HepG2 (cell line): ENCODE measurements at regions not wholly inside any gene's neighbourhood (a gene's known extent, or its start where the extent isn't known, plus 50 kb on each side); places are given as distances from the start of the nearest gene placed in this dataset.
A peak's percentile ranks its signal among the peaks of the same experiment; 100 is the strongest.

Experiments
- ATAC-seq: fragments of 200-7000 bp; cut with Tn5 transposase; 3 replicates; pipeline ENCODE4 v1.9.1; 2020; ENCODE audit warnings: mild to moderate bottlenecking, moderate library complexity
- BruUV-seq: library from RNA; stranded (reverse); fragments of 400-500 nt; replicated peaks from 2 replicates; lab custom pipeline; 2021; lab: Mats Ljungman, UMichigan
- CTCF ChIA-PET: fragments of 300-600 bp; formaldehyde crosslinking; extraction: SDS; loops from one replicate; lab custom pipeline; 2021; ENCODE audit warnings: low total read pairs, inconsistent platforms, low intra/inter-chr PET ratio; lab: Yijun Ruan, JAX
- POLR2A ChIA-PET: fragments of 350-600 bp; sonication (Branson Sonifier 250); formaldehyde crosslinking; loops from one replicate; lab custom pipeline; 2020; ENCODE audit warnings: antibody characterized with exemption, inconsistent platforms; lab: Yijun Ruan, JAX
- DNase-seq: peaks from one replicate; pipeline ENCODE4 v3.0.0-alpha.2; 2015; ENCODE audit warnings: low spot score
- FAIRE-seq: peaks from 3 replicates; lab custom pipeline; 2011; peaks lifted over from hg19 to GRCh38; lab: Jason Lieb, UNC
- H2AFZ ChIP-seq: one replicate; pipeline ENCODE4 v1.6.1; 2011; ENCODE audit warnings: low read length, inconsistent platforms
- H3K27ac ChIP-seq: fragments of 300-600 bp; 3 replicates; pipeline ENCODE4 v1.8.0; 2011; ENCODE audit warnings: mixed run types, mild to moderate bottlenecking, mixed read lengths, low read length, inconsistent platforms; ENCODE audit not compliant: insufficient read depth; ENCODE audit errors: extremely low read length
- H3K27me3 ChIP-seq, 2 experiments: fragments of 200-600 bp in 1 of 2; 2 replicates in 1 of 2; 3 replicates in 1 of 2; pipeline versions ENCODE4 v1.6.0 to v1.8.0; 2011; ENCODE audit warnings: low read length in 2 of 2, mild to moderate bottlenecking in 2 of 2, moderate library complexity in 2 of 2, inconsistent platforms in 1 of 2; ENCODE audit not compliant: insufficient read depth in 2 of 2, control insufficient read depth in 1 of 2
- H3K36me3 ChIP-seq, 2 experiments: fragments of 200-600 bp in 1 of 2; replicated peaks in 1 of 2; 2 replicates in 1 of 2; 3 replicates in 1 of 2; pipeline versions ENCODE4 v1.5.1 to v1.8.0; 2011; ENCODE audit warnings: low read length in 2 of 2, inconsistent platforms in 1 of 2; ENCODE audit not compliant: insufficient read depth in 2 of 2, control insufficient read depth in 1 of 2
- H3K4me1 ChIP-seq: 2 replicates; pipeline ENCODE4 v1.5.1; 2012; ENCODE audit warnings: low read length, inconsistent platforms; ENCODE audit not compliant: insufficient read depth
- H3K4me2 ChIP-seq: 2 replicates; pipeline ENCODE4 v1.6.0; 2011; ENCODE audit warnings: low read depth, low read length, inconsistent platforms
- H3K4me3 ChIP-seq, 3 experiments: fragments of 200-600 bp in 1 of 3; sonication (generic), shearing (Covaris generic) in 1 of 3; replicated peaks in 1 of 3; 2 replicates each; pipeline ENCODE4 v1.5.1; 2011 to 2016; ENCODE audit warnings: low read length in 3 of 3, inconsistent platforms in 2 of 3, low read depth in 2 of 3, mild to moderate bottlenecking in 2 of 3, control low read depth in 1 of 3, mixed read lengths in 1 of 3; ENCODE audit not compliant: insufficient read depth in 1 of 3
- H3K79me2 ChIP-seq: one replicate; pipeline ENCODE4 v1.6.1; 2011; ENCODE audit warnings: low read length, inconsistent platforms; ENCODE audit not compliant: insufficient read depth
- H3K9ac ChIP-seq: 2 replicates; pipeline ENCODE4 v1.6.0; 2011; ENCODE audit warnings: mild to moderate bottlenecking, low read depth, low read length, inconsistent platforms; ENCODE audit not compliant: insufficient read depth
- H3K9me3 ChIP-seq: 2 replicates; pipeline ENCODE4 v1.5.1; 2012; ENCODE audit warnings: mild to moderate bottlenecking, low read length
- H4K20me1 ChIP-seq: 2 replicates; pipeline ENCODE4 v1.6.0; 2011; ENCODE audit warnings: inconsistent platforms, mild to moderate bottlenecking, low read length, moderate library complexity; ENCODE audit not compliant: insufficient read depth
- ATM ChIP-seq: fragments of 450-650 bp; IDR thresholded peaks from 2 replicates; pipeline ENCODE4 v1.7.1; 2017; ENCODE audit warnings: mild to moderate bottlenecking, borderline replicate concordance
- CTCF ChIP-seq: sonication (generic); formaldehyde crosslinking; IDR thresholded peaks from 2 replicates; pipeline ENCODE4 v1.5.0; 2020; ENCODE audit warnings: mild to moderate bottlenecking, missing genetic modification reagents, moderate library complexity
- DMTF1 ChIP-seq: sonication (generic); formaldehyde crosslinking; IDR thresholded peaks from 2 replicates; pipeline ENCODE4 v1.4.0; 2020; ENCODE audit warnings: mild to moderate bottlenecking, missing genetic modification reagents
- SMC3 ChIP-seq: IDR thresholded peaks from 2 replicates; pipeline ENCODE4 v1.6.1; 2011; ENCODE audit warnings: low read length, improper control_type of control experiment
- SRSF4 ChIP-seq: fragments of 200-400 bp; formaldehyde crosslinking; IDR thresholded peaks from one replicate; pipeline ENCODE4 v1.6.1; 2018; ENCODE audit warnings: mild to moderate bottlenecking, low read depth, low read length, moderate library complexity; ENCODE audit not compliant: poor library complexity, severe bottlenecking
- STAG1 ChIP-seq: sonication (generic); formaldehyde crosslinking; IDR thresholded peaks from 2 replicates; pipeline ENCODE4 v1.4.0; 2020; ENCODE audit warnings: missing genetic modification reagents
- ZBTB25 ChIP-seq: IDR thresholded peaks from 2 replicates; pipeline ENCODE4 v1.6.1; 2018; ENCODE audit warnings: missing genetic modification reagents
- ZBTB42 ChIP-seq: sonication (generic); formaldehyde crosslinking; IDR thresholded peaks from 2 replicates; pipeline ENCODE4 v1.5.0; 2020; ENCODE audit warnings: mild to moderate bottlenecking, missing genetic modification reagents
- ZKSCAN1 ChIP-seq: fragments of 150-350 bp; IDR thresholded peaks from 2 replicates; pipeline ENCODE4 v1.6.1; 2014; ENCODE audit warnings: low read length
- ZMAT3 ChIP-seq: sonication (generic); formaldehyde crosslinking; conservative IDR thresholded peaks from 2 replicates; pipeline ENCODE4 v1.7.0; 2021; ENCODE audit warnings: missing genetic modification reagents
- ZNF503 ChIP-seq: sonication (generic); formaldehyde crosslinking; IDR thresholded peaks from 2 replicates; pipeline ENCODE4 v1.4.0; 2020; ENCODE audit warnings: missing genetic modification reagents
- WGBS: methylation state at CpG from one replicate; pipeline ENCODE4 v1.1.6; 2017; ENCODE audit warnings: low lambda C conversion rate; 5-methylcytosine and 5-hydroxymethylcytosine counted together
- in situ Hi-C: cut with HindIII; loops from 2 replicates; pipeline ENCODE4 v1.10.0; 2017; ENCODE audit warnings: low pct_unique_long_range_greater_than_20kb; ENCODE audit not compliant: extremely low pct_ligation_motif_present
- intact Hi-C: fragments of 100-400 bp; cut with micrococcal nuclease; formaldehyde crosslinking; loops from one replicate; pipeline ENCODE4 v1.10.0; 2022; ENCODE audit not compliant: unreplicated experiment

- in situ Hi-C loops: no loop called here
- Histone ChIP-seq H3K27me3 (0 out of 5 replicates have a peak, but pooled peaks cover 0 to 3% of the 10 kb centered on the region in 2 experiments), H3K9ac (no peak overlapping the region), H3K9me3 (no peaks in the 10 kb centered on the region), H3K27ac (no peak overlapping the region), H3K4me2 (peak overlapping the region; percentile 38; the same call in 1 of the 2 replicates), H3K36me3 (no peaks in the 10 kb centered on the region), H3K4me1 (no peaks in the 10 kb centered on the region), H3K79me2 (no peaks in the 10 kb centered on the region), H4K20me1 (no peaks in the 10 kb centered on the region), H2AFZ (no peak overlapping the region), H3K4me3 (no peak overlapping the region)
- DNase-seq (peak; percentile 25), ATAC-seq (peak; percentile 94), FAIRE-seq (peak; percentile 69)
- 0% methylated on average over 1 of the region's 2 CpGs for WGBS
- CTCF ChIA-PET: interaction anchor here (0.6 kb wide), 1 partner anchor 220 kb away, joined by 3 read pairs; no protein-coding TSS in a partner anchor
- POLR2A ChIA-PET: no interaction called here
- BruUV-seq: no TSS peak
- intact Hi-C loops: loop anchor here (1.0 kb wide), 2 partner anchors 52 to 221 kb away; no protein-coding TSS in a partner anchor
- peak; percentile 46 for TF ChIP-seq CTCF (CRISPR knock-in tag)
- TF ChIP-seq ZBTB25: no peak
- no peak for TF ChIP-seq DMTF1
- TF ChIP-seq STAG1 (CRISPR knock-in tag): peak; percentile 21; the same call in 1 of the 2 replicates
- TF ChIP-seq SRSF4: no peak
- no peak for TF ChIP-seq ATM
- no peak for TF ChIP-seq ZKSCAN1
- TF ChIP-seq SMC3: peak; percentile 27; the same call in 1 of the 2 replicates
- TF ChIP-seq ZNF503: no peak
- no peak for TF ChIP-seq ZMAT3 (CRISPR knock-in tag)
- TF ChIP-seq ZBTB42 (CRISPR knock-in tag): no peak
These were observed 91.4 kb upstream of the RANBP6 start for GRCh38 chr9:6106711-6107339.
